ENCODE measurements at regions not wholly inside any gene's neighbourhood (a gene's known extent, or its start where the extent isn't known, plus 50 kb on each side); places are given as distances from the start of the nearest gene placed in this dataset.

DNA sequence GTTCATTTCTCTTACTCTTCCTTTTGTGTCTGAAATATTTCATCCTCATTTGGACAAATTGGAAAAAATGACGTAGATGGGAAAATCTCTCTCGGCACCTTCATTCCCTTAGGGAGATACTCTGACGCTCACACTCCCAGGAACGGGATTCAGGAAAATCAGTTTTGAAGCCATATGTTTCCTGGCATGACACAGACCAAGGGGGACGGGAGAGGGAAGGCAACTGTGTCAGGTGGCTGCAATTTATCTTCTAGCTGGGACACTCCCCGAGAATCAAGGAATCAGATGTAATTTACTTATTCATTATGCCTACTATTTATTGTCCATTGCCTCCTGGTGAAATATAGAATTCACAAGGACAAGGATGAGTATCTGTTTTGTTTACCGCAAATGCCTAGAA lies 65.5 kb downstream of the IRX5 start:
- TF ChIP-seq, protein P1, sequence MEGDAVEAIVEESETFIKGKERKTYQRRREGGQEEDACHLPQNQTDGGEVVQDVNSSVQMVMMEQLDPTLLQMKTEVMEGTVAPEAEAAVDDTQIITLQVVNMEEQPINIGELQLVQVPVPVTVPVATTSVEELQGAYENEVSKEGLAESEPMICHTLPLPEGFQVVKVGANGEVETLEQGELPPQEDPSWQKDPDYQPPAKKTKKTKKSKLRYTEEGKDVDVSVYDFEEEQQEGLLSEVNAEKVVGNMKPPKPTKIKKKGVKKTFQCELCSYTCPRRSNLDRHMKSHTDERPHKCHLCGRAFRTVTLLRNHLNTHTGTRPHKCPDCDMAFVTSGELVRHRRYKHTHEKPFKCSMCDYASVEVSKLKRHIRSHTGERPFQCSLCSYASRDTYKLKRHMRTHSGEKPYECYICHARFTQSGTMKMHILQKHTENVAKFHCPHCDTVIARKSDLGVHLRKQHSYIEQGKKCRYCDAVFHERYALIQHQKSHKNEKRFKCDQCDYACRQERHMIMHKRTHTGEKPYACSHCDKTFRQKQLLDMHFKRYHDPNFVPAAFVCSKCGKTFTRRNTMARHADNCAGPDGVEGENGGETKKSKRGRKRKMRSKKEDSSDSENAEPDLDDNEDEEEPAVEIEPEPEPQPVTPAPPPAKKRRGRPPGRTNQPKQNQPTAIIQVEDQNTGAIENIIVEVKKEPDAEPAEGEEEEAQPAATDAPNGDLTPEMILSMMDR (conservative IDR thresholded peaks at IDR 0.05; ENCODE audit: low read depth, low read length), result no peak
- no peak for DNase-seq (ENCODE audit: low read depth)
- H3K4me3 ChIP-seq (ENCODE audit: low read depth, low read length), result no peak overlapping the region

DNA sequence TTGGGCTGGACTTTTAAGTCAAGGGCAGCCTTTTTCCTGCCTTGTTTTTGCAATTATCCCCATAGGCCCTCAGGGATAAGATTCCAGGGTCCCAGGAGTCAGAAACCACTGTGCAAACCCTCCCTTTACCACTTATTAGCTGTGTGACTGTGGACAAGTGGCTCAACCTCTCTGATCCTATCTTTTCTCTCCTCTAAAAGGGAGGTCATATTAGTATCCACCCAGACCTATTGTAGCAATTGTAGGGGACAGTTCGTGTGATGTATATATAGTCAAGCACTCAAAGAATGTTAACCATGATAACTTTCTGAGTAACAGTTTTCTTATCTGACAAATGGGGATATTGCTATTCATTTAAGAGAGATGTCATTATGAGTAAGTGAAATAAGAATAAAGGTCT lies 68.2 kb downstream of the IRX5 start:
- DNase-seq (ENCODE audit: low read depth), result no peak
- no peak overlapping the region for H3K4me3 ChIP-seq (ENCODE audit: low read depth, low read length)
- TF ChIP-seq, protein P1 (conservative IDR thresholded peaks at IDR 0.05; ENCODE audit: low read depth, low read length), result no peak

GRCh38 chr16:54999481-54999880 lies 68.8 kb downstream of the IRX5 start:
- TF ChIP-seq, protein P1 (conservative IDR thresholded peaks at IDR 0.05; ENCODE audit: low read depth, low read length), result no peak
- H3K4me3 ChIP-seq (ENCODE audit: low read depth, low read length), result no peak overlapping the region
- no peak for DNase-seq (ENCODE audit: low read depth)

DNA sequence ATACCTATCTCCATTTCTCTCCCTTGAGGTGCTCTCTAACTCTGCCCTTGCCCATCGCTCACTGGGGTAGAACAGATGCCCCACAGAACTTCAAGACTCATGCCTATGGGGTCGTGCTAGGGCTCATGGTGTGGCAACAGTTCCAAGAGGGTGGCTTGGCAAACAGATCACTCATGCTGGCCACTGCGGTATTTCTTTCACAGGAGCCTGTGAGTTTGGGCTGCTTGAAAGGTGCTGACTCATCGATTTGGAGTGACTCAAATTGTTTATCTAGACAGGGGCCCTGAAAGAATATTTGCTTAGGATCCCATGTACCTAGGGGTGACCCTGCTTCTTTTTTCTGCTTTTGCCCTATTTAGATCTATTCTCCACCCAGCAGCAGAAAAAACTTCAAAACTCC lies 69.9 kb downstream of the IRX5 start:
- no peak overlapping the region for H3K4me3 ChIP-seq (ENCODE audit: low read depth, low read length)
- no peak for DNase-seq (ENCODE audit: low read depth)
- TF ChIP-seq, protein P1 (conservative IDR thresholded peaks at IDR 0.05; ENCODE audit: low read depth, low read length), result no peak

DNA sequence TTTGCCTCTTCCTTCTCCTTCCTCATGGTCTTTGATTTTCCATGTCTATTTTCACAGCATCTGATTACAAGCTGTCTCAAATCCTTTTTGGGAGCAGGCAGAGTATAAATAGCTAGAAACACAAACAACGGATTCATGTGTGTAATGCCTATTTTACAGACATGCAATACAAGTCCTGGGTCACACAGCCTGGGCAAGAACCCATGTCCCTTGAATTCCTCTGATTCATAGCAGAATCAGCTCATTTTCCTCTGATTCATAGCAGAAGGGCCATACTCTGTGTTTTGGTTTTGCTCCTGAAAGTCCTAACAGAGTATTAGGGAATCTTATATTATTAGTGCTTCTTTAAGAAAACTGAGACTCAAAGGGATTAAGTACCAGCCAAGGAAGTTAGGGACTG lies 71.3 kb downstream of the IRX5 start:
- TF ChIP-seq, protein P1 (conservative IDR thresholded peaks at IDR 0.05; ENCODE audit: low read depth, low read length), result no peak
- DNase-seq (ENCODE audit: low read depth), result no peak

DNA sequence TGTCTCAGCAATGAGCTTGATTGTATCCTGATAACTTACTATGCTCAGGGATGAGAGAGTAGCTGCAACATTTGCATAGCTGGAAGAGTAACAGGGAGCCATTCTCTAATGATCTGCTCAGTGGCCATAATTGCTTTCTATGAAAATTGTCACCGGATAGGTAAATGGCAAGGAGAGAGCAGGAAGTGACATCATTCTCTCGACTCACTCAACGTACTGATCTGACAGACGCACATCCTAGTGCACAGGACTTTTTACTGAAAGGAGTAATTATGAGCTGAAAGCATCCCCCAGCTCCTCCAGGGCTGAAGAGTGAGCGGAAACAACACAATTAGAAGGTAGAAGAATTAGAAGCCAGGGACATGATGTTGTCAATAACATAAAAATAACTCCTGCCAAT lies 71.8 kb downstream of the IRX5 start:
- H3K4me3 ChIP-seq (ENCODE audit: low read depth, low read length), result no peak overlapping the region
- TF ChIP-seq, protein P1 (conservative IDR thresholded peaks at IDR 0.05; ENCODE audit: low read depth, low read length), result no peak
- DNase-seq (ENCODE audit: low read depth), result no peak

More for the DNA sequence above, 71.3 kb downstream of the IRX5 start:
- H3K4me3 ChIP-seq (ENCODE audit: low read depth, low read length), result no peak overlapping the region

GRCh38 chr16:55003306-55003705 lies 72.6 kb downstream of the IRX5 start:
- H3K4me3 ChIP-seq (ENCODE audit: low read depth, low read length), result no peak overlapping the region
- TF ChIP-seq, protein P1 (conservative IDR thresholded peaks at IDR 0.05; ENCODE audit: low read depth, low read length), result no peak
- DNase-seq (ENCODE audit: low read depth), result no peak

Measured in epithelial cell of proximal tubule (primary cell).